Psoas muscle (tissue), 7 donors: ENCODE measurements at regions not wholly inside any gene's neighbourhood (a gene's known extent, or its start where the extent isn't known, plus 50 kb on each side); places are given as distances from the start of the nearest gene placed in this dataset.

Source experiments
- ATAC-seq, 4 donors: fragments of 200-7000 bp; cut with Tn5 transposase; one replicate each; pipeline ENCODE4 v1.9.1; 2020; ENCODE audit warnings: moderate library complexity in 3 of 4, mild to moderate bottlenecking in 2 of 4
- DNase-seq, 2 donors: peaks; one replicate each; pipeline ENCODE4 v3.0.0-alpha.2; 2020
- H3K27ac ChIP-seq: fragments of 200-600 bp; one replicate; pipeline ENCODE4 v1.8.0; 2022
- H3K27me3 ChIP-seq, 3 donors: fragments of 200-600 bp in 1 of 3; one replicate each; pipeline versions ENCODE4 v1.6.1 to v1.8.0; 2013 to 2022; ENCODE audit warnings: low read length in 2 of 3, mild to moderate bottlenecking in 2 of 3, moderate library complexity in 1 of 3; ENCODE audit not compliant: insufficient read depth in 3 of 3
- H3K36me3 ChIP-seq, 2 donors: fragments of 200-600 bp in 1 of 2; one replicate each; pipeline versions ENCODE4 v1.6.1 to v1.8.0; 2013 to 2022; ENCODE audit warnings: low read depth in 1 of 2, mild to moderate bottlenecking in 1 of 2, moderate library complexity in 1 of 2; ENCODE audit not compliant: insufficient read depth in 1 of 2
- H3K4me1 ChIP-seq: fragments of 200-600 bp; one replicate; pipeline ENCODE4 v1.8.0; 2022
- H3K4me3 ChIP-seq: fragments of 200-600 bp; one replicate; pipeline ENCODE4 v1.8.0; 2022; ENCODE audit warnings: mild to moderate bottlenecking
- H3K9me3 ChIP-seq: fragments of 200-600 bp; one replicate; pipeline ENCODE4 v1.8.0; 2022
- CTCF ChIP-seq: fragments of 200-600 bp; IDR thresholded peaks from one replicate; pipeline ENCODE4 v1.8.0; 2022; ENCODE audit warnings: antibody characterized with exemption
- WGBS, 3 donors: extraction: QIAGEN DNeasy Blood & Tissue Kit; methylation state at CpG; one replicate each; pipeline versions ENCODE4 v1.1.6 to v1.1.7; 2013; 5-methylcytosine and 5-hydroxymethylcytosine counted together
- intact Hi-C, 2 donors: fragments of 100-400 bp; cut with DNase I; formaldehyde crosslinking; loops; one replicate each; pipeline versions ENCODE4 v1.11.0 to v1.14.2; 2022
- donor health status: healthy with polysubstance abuse.
- donor health status: DM: no; HTN: no; CAD: no; lungs with moderate emphysema.
- donor health status: Bipolar disorder and iron deficiency.
- donor health status: healthy.
- donor health status: DM: yes; HTN: yes; CAD: no.
- donor health status: DM: no; HTN: no; CAD: no.
- donor health status: DM: yes; HTN: yes; CAD: no.

GRCh38 chr17:77674358-77674757 is 284.1 kb upstream of the TNRC6C start:
- 80 to 88% (median 86%) methylated on average over 11 of the region's 11 CpGs for WGBS, 3 donors
- no peak overlapping the region for H3K27ac ChIP-seq
- DNase-seq (no peak), ATAC-seq (no peak)
- H3K36me3 ChIP-seq = no peaks in the 10 kb centered on the region
- H3K4me3 ChIP-seq = no peak overlapping the region
- no peaks in the 10 kb centered on the region for H3K9me3 ChIP-seq
- H3K27me3 ChIP-seq = peaks cover 0 to 36% (median 0%) of the 10 kb centered on the region in 3 donors
- intact Hi-C loops = no loop called here
- TF ChIP-seq CTCF = no peak
- H3K4me1 ChIP-seq = no peaks in the 10 kb centered on the region

- intact Hi-C loops = no loop called here
Measured at GRCh38 chr17:77675411-77675810, 283.1 kb upstream of the TNRC6C start.

GRCh38 chr17:77675816-77676215 is 282.7 kb upstream of the TNRC6C start:
- DNase-seq (no peak), ATAC-seq (no peak)
- Histone ChIP-seq H3K27ac (no peak overlapping the region), H3K9me3 (no peaks in the 10 kb centered on the region), H3K36me3 (no peaks in the 10 kb centered on the region), H3K4me3 (no peak overlapping the region), H3K27me3 (peaks cover 0 to 41% (median 0%) of the 10 kb centered on the region in 3 donors), H3K4me1 (no peaks in the 10 kb centered on the region)
- WGBS, 3 donors = 28 to 40% (median 31%) methylated on average over 5 of the region's 5 CpGs
- intact Hi-C loops = no loop called here
- no peak for TF ChIP-seq CTCF

More at GRCh38 chr17:77675411-77675810, 283.1 kb upstream of the TNRC6C start:
- 87 to 94% (median 91%) methylated on average over 8 of the region's 8 CpGs for WGBS, 3 donors
- Histone ChIP-seq H3K27me3 (peaks cover 0 to 41% (median 0%) of the 10 kb centered on the region in 3 donors), H3K9me3 (no peaks in the 10 kb centered on the region), H3K4me1 (no peaks in the 10 kb centered on the region), H3K27ac (no peak overlapping the region), H3K36me3 (no peaks in the 10 kb centered on the region), H3K4me3 (no peak overlapping the region)
- ATAC-seq (no peak), DNase-seq (no peak)
- TF ChIP-seq CTCF = no peak

GRCh38 chr17:77676237-77676661 is 282.3 kb upstream of the TNRC6C start:
- Histone ChIP-seq H3K4me3 (no peak overlapping the region), H3K27me3 (peaks cover 0 to 41% (median 0%) of the 10 kb centered on the region in 3 donors), H3K4me1 (no peaks in the 10 kb centered on the region), H3K36me3 (no peaks in the 10 kb centered on the region), H3K27ac (no peak overlapping the region), H3K9me3 (no peaks in the 10 kb centered on the region)
- WGBS, 3 donors = 27 to 40% (median 29%) methylated on average over 23 of the region's 23 CpGs
- DNase-seq (no peak), ATAC-seq (peak in 1 of 4 donors; percentile 34)
- TF ChIP-seq CTCF = no peak
- intact Hi-C loops = no loop called here

GRCh38 chr17:77677211-77677610 is 281.3 kb upstream of the TNRC6C start:
- Histone ChIP-seq H3K9me3 (no peaks in the 10 kb centered on the region), H3K27me3 (peaks cover 0 to 41% (median 0%) of the 10 kb centered on the region in 3 donors), H3K4me3 (no peak overlapping the region), H3K4me1 (peaks cover 2% of the 10 kb centered on the region), H3K36me3 (no peaks in the 10 kb centered on the region), H3K27ac (no peak overlapping the region)
- ATAC-seq (peak in 1 of 4 donors; percentile 62), DNase-seq (peak in 1 of 2 donors; percentile 76)
- intact Hi-C loops = no loop called here
- no peak for TF ChIP-seq CTCF
- 42 to 56% (median 52%) methylated on average over 4 of the region's 4 CpGs for WGBS, 3 donors
